ENCODE measurements at regions not wholly inside any gene's neighbourhood (a gene's known extent, or its start where the extent isn't known, plus 50 kb on each side); places are given as distances from the start of the nearest gene placed in this dataset.

GRCh38 chr18:51660188-51660715, 462.8 kb upstream of the MEX3C start (continued):
- TF ChIP-seq CREB5 (CRISPR knock-in tag; IDR thresholded peaks at IDR 0.05; ENCODE audit: low read depth) = no peak

GRCh38 chr18:51664236-51664635, 466.8 kb upstream of the MEX3C start:
- ATAC-seq = no peak
- TF ChIP-seq ZC3H10 (CRISPR knock-in tag; IDR thresholded peaks at IDR 0.05) = no peak
- no peak for TF ChIP-seq CSRNP3 (CRISPR knock-in tag; IDR thresholded peaks at IDR 0.05)
- TF ChIP-seq ZNF565 (CRISPR knock-in tag; conservative IDR thresholded peaks at IDR 0.05; ENCODE audit: low read depth) = no peak
- no peak for TF ChIP-seq ISL1 (CRISPR knock-in tag; IDR thresholded peaks at IDR 0.05)
- no peak for TF ChIP-seq BACH2 (CRISPR knock-in tag; IDR thresholded peaks at IDR 0.05; ENCODE audit: borderline replicate concordance)
- TF ChIP-seq ESRRG (CRISPR knock-in tag; IDR thresholded peaks at IDR 0.05) = no peak
- TF ChIP-seq CREB5 (CRISPR knock-in tag; IDR thresholded peaks at IDR 0.05; ENCODE audit: low read depth) = no peak
- TF ChIP-seq CSDC2 (CRISPR knock-in tag; IDR thresholded peaks at IDR 0.05) = no peak
- no peak for TF ChIP-seq TSHZ2 (CRISPR knock-in tag; IDR thresholded peaks at IDR 0.05)
- TF ChIP-seq SNAI2 (CRISPR knock-in tag; IDR thresholded peaks at IDR 0.05) = no peak
- no peak for TF ChIP-seq ARNTL (CRISPR knock-in tag; IDR thresholded peaks at IDR 0.05; ENCODE audit: borderline replicate concordance, low read depth)
- no peak for TF ChIP-seq ZNF8 (CRISPR knock-in tag; IDR thresholded peaks at IDR 0.05)
- no peak for TF ChIP-seq ZFP3 (CRISPR knock-in tag; IDR thresholded peaks at IDR 0.05)
- TF ChIP-seq POU6F1 (CRISPR knock-in tag; IDR thresholded peaks at IDR 0.05; ENCODE audit: borderline replicate concordance, low read depth) = no peak
- no peak for TF ChIP-seq PATZ1 (CRISPR knock-in tag; IDR thresholded peaks at IDR 0.05; ENCODE audit: borderline replicate concordance)
- TF ChIP-seq OSR1 (CRISPR knock-in tag; IDR thresholded peaks at IDR 0.05) = no peak
- no peak for TF ChIP-seq RARB (CRISPR knock-in tag; IDR thresholded peaks at IDR 0.05)

- TF ChIP-seq TSHZ2 (CRISPR knock-in tag; IDR thresholded peaks at IDR 0.05) (no peak), TCF4 (CRISPR knock-in tag; IDR thresholded peaks at IDR 0.05; ENCODE audit: borderline replicate concordance) (peak; percentile 16; the same call in 1 of the 2 replicates)
- peak; percentile 24; the same call in 1 of the 3 replicates for ATAC-seq
Observed at GRCh38 chr18:51666763-51667191, 469.3 kb upstream of the MEX3C start.

Data from SK-N-SH treated with all-trans-retinoic acid at 6 μM for 48 hours (cell line).